ENCODE measurements at regions not wholly inside any gene's neighbourhood (a gene's known extent, or its start where the extent isn't known, plus 50 kb on each side); places are given as distances from the start of the nearest gene placed in this dataset.

GRCh38 chr2:212644195-212644837, 105.7 kb upstream of the ERBB4 start:
- TF ChIP-seq CTCF (IDR thresholded peaks at IDR 0.05; ENCODE audit: low read length) = no peak
- no peak for TF ChIP-seq EZH2 (IDR thresholded peaks at IDR 0.05; ENCODE audit: borderline replicate concordance, low read length)
